Hepatocyte (in vitro differentiated cells): ENCODE measurements at regions not wholly inside any gene's neighbourhood (a gene's known extent, or its start where the extent isn't known, plus 50 kb on each side); places are given as distances from the start of the nearest gene placed in this dataset.

Experiments used
- DNase-seq: peaks from one replicate; pipeline ENCODE4 v3.0.0-alpha.2; 2016; ENCODE audit warnings: low spot score
- H2AFZ ChIP-seq: fragments of 200-600 bp; sonication (generic); 2 replicates; pipeline ENCODE4 v1.6.0; 2016; ENCODE audit warnings: antibody characterized with exemption, mild to moderate bottlenecking
- H3K27ac ChIP-seq: fragments of 200-600 bp; sonication (generic); 2 replicates; pipeline ENCODE4 v1.5.1; 2016; ENCODE audit warnings: mild to moderate bottlenecking
- H3K27me3 ChIP-seq: fragments of 200-600 bp; sonication (generic); 2 replicates; pipeline ENCODE4 v1.6.1; 2016
- H3K36me3 ChIP-seq: fragments of 200-600 bp; sonication (generic); replicated peaks from 2 replicates; pipeline ENCODE4 v1.5.1; 2016; ENCODE audit warnings: low read depth; ENCODE audit not compliant: insufficient read depth
- H3K4me1 ChIP-seq: fragments of 200-600 bp; sonication (generic); 2 replicates; pipeline ENCODE4 v1.5.1; 2016; ENCODE audit warnings: mild to moderate bottlenecking, moderate library complexity; ENCODE audit not compliant: insufficient read depth
- H3K4me2 ChIP-seq: fragments of 200-600 bp; sonication (generic); 2 replicates; pipeline ENCODE4 v1.6.0; 2016
- H3K4me3 ChIP-seq: fragments of 200-600 bp; sonication (generic); 2 replicates; pipeline ENCODE4 v1.5.1; 2016; ENCODE audit warnings: mild to moderate bottlenecking
- H3K79me2 ChIP-seq: fragments of 200-600 bp; sonication (generic); 2 replicates; pipeline ENCODE4 v1.6.0; 2017; ENCODE audit warnings: mild to moderate bottlenecking
- H3K9me2 ChIP-seq: fragments of 200-600 bp; sonication (generic); replicated peaks from 2 replicates; pipeline ENCODE4 v1.6.0; 2017; ENCODE audit warnings: mild to moderate bottlenecking; ENCODE audit not compliant: insufficient read depth
- H3K9me3 ChIP-seq: fragments of 200-600 bp; sonication (generic); 2 replicates; pipeline ENCODE4 v1.5.1; 2016; ENCODE audit warnings: low read depth, mild to moderate bottlenecking
- H4K20me1 ChIP-seq: fragments of 200-600 bp; sonication (generic); 2 replicates; pipeline ENCODE4 v1.6.0; 2016; ENCODE audit warnings: mild to moderate bottlenecking; ENCODE audit not compliant: insufficient read depth, poor library complexity, severe bottlenecking
- CTCF ChIP-seq: fragments of 200-600 bp; sonication (generic); IDR thresholded peaks from 2 replicates; pipeline ENCODE4 v1.5.1; 2016; ENCODE audit warnings: antibody characterized with exemption, mild to moderate bottlenecking; ENCODE audit not compliant: poor library complexity
- EZH2 ChIP-seq: fragments of 200-600 bp; sonication (generic); IDR thresholded peaks from 2 replicates; pipeline ENCODE4 v1.6.1; 2016; ENCODE audit warnings: antibody characterized with exemption, mild to moderate bottlenecking, borderline replicate concordance
- EZH2phosphoT487 ChIP-seq: fragments of 200-600 bp; sonication (generic); IDR thresholded peaks from one replicate; pipeline ENCODE4 v1.6.1; 2018; ENCODE audit warnings: antibody characterized with exemption, mild to moderate bottlenecking, low read depth, moderate library complexity; ENCODE audit not compliant: unreplicated experiment, severe bottlenecking
- WGBS: methylation state at CpG from one replicate; pipeline ENCODE4 v1.1.6; 2016; ENCODE audit warnings: low lambda C conversion rate; ENCODE audit errors: missing lambda C conversion rate; 5-methylcytosine and 5-hydroxymethylcytosine counted together

- H3K36me3 ChIP-seq = no peaks in the 10 kb centered on the region
- no peaks in the 10 kb centered on the region for H3K27me3 ChIP-seq
- H3K9me2 ChIP-seq = no peaks in the 10 kb centered on the region
- H3K79me2 ChIP-seq = no peaks in the 10 kb centered on the region
- peaks cover 9% of the 10 kb centered on the region for H3K4me1 ChIP-seq
- 85% methylated on average over 4 of the region's 4 CpGs for WGBS
- no peak overlapping the region for H3K4me2 ChIP-seq
- no peaks in the 10 kb centered on the region for H3K9me3 ChIP-seq
- no peak overlapping the region for H2AFZ ChIP-seq
- H3K27ac ChIP-seq = no peak overlapping the region
- no peak for DNase-seq
- TF ChIP-seq EZH2phosphoT487 (no peak), EZH2 (no peak), CTCF (no peak)
- no peaks in the 10 kb centered on the region for H4K20me1 ChIP-seq
- H3K4me3 ChIP-seq = no peak overlapping the region
Measured at GRCh38 chr15:39502082-39502447, 78.8 kb upstream of the THBS1 start.

GRCh38 chr15:39502611-39503195, 78.2 kb upstream of the THBS1 start:
- Histone ChIP-seq H4K20me1 (no peaks in the 10 kb centered on the region), H3K9me2 (no peaks in the 10 kb centered on the region), H3K36me3 (no peaks in the 10 kb centered on the region), H3K27me3 (no peaks in the 10 kb centered on the region), H3K79me2 (no peaks in the 10 kb centered on the region), H3K4me1 (peaks cover 9% of the 10 kb centered on the region), H2AFZ (no peak overlapping the region), H3K9me3 (no peaks in the 10 kb centered on the region), H3K4me3 (no peak overlapping the region), H3K4me2 (no peak overlapping the region), H3K27ac (peak overlapping the region; percentile 20)
- TF ChIP-seq EZH2phosphoT487 (no peak), EZH2 (no peak), CTCF (no peak)
- DNase-seq = no peak
- 31% methylated on average over 4 of the region's 4 CpGs for WGBS

GRCh38 chr15:39503526-39503925, 77.4 kb upstream of the THBS1 start:
- H2AFZ ChIP-seq = no peak overlapping the region
- no peaks in the 10 kb centered on the region for H4K20me1 ChIP-seq
- no peak overlapping the region for H3K27ac ChIP-seq
- H3K79me2 ChIP-seq = no peaks in the 10 kb centered on the region
- 95% methylated on average over 4 of the region's 4 CpGs for WGBS
- no peak overlapping the region for H3K4me2 ChIP-seq
- H3K4me3 ChIP-seq = no peak overlapping the region
- H3K4me1 ChIP-seq = peaks cover 6% of the 10 kb centered on the region
- no peaks in the 10 kb centered on the region for H3K9me3 ChIP-seq
- no peaks in the 10 kb centered on the region for H3K36me3 ChIP-seq
- no peaks in the 10 kb centered on the region for H3K27me3 ChIP-seq
- TF ChIP-seq EZH2phosphoT487 (no peak), CTCF (no peak), EZH2 (no peak)
- no peaks in the 10 kb centered on the region for H3K9me2 ChIP-seq
- DNase-seq = no peak

- Histone ChIP-seq H3K4me1 (peaks cover 4% of the 10 kb centered on the region), H3K27me3 (no peaks in the 10 kb centered on the region), H3K4me2 (no peak overlapping the region), H3K27ac (no peak overlapping the region), H3K79me2 (no peaks in the 10 kb centered on the region), H3K9me3 (no peaks in the 10 kb centered on the region), H2AFZ (no peak overlapping the region), H3K36me3 (no peaks in the 10 kb centered on the region), H3K4me3 (no peak overlapping the region), H4K20me1 (no peaks in the 10 kb centered on the region), H3K9me2 (no peaks in the 10 kb centered on the region)
- no peak for DNase-seq
- 78% methylated on average over 1 of the region's 1 CpG for WGBS
- no peak for TF ChIP-seq EZH2
Measured at GRCh38 chr15:39504808-39505207, 76.1 kb upstream of the THBS1 start.
